ENCODE measurements at regions not wholly inside any gene's neighbourhood (a gene's known extent, or its start where the extent isn't known, plus 50 kb on each side); places are given as distances from the start of the nearest gene placed in this dataset.

GRCh38 chr6:163843218-163843617, 428.7 kb downstream of the QKI start:
- H3K27me3 ChIP-seq (ENCODE audit: control insufficient read depth in 1 of 2, insufficient read depth in 2 of 2, low read length in 2 of 2) = no peaks in the 10 kb centered on the region
- H3K36me3 ChIP-seq (ENCODE audit: control insufficient read depth in 2 of 2, insufficient read depth in 2 of 2, low read length in 2 of 2) = no peaks in the 10 kb centered on the region
- no peak overlapping the region for H3K27ac ChIP-seq (ENCODE audit: low read length)
- H3K9ac ChIP-seq (ENCODE audit: low read length in 2 of 2) = no peak overlapping the region
- H3K4me1 ChIP-seq (ENCODE audit: control insufficient read depth, insufficient read depth, low read length) = no peaks in the 10 kb centered on the region
- peaks cover 0 to 10% of the 10 kb centered on the region in 2 donors for H3K9me3 ChIP-seq (ENCODE audit: control insufficient read depth in 2 of 2, low read length in 2 of 2)
- H3K4me3 ChIP-seq (ENCODE audit: low read length in 2 of 2) = no peak overlapping the region

- H3K4me3 ChIP-seq (ENCODE audit: low read length in 2 of 2) = no peak overlapping the region
- peaks cover 0 to 10% of the 10 kb centered on the region in 2 donors for H3K9me3 ChIP-seq (ENCODE audit: control insufficient read depth in 2 of 2, low read length in 2 of 2)
- peaks cover 5% of the 10 kb centered on the region for H3K4me1 ChIP-seq (ENCODE audit: control insufficient read depth, insufficient read depth, low read length)
- H3K27ac ChIP-seq (ENCODE audit: low read length) = no peak overlapping the region
- H3K36me3 ChIP-seq (ENCODE audit: control insufficient read depth in 2 of 2, insufficient read depth in 2 of 2, low read length in 2 of 2) = no peaks in the 10 kb centered on the region
- H3K9ac ChIP-seq (ENCODE audit: low read length in 2 of 2) = no peak overlapping the region
- no peaks in the 10 kb centered on the region for H3K27me3 ChIP-seq (ENCODE audit: control insufficient read depth in 1 of 2, insufficient read depth in 2 of 2, low read length in 2 of 2)
Observed at GRCh38 chr6:163842467-163842866, 427.9 kb downstream of the QKI start.

DNA sequence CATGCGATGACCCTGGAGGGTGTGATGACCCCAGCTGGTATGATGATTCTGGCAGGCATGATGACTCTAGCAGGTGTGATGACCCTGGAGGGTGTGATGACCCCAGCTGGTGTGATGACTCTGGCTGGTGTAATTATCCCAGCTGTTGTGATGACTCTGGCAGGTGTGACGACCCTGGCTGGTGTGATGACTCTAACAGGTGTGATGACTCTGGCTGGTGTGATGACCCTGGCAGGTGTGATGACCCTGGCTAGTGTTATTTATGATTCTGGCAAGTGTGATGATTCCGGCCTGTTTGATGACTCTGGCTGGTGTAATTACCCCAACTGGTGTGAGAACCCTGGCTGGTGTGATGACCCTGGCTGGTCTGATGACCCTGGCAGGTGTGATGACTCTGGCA, 427.2 kb downstream of the QKI start:
- H3K4me1 ChIP-seq (ENCODE audit: control insufficient read depth, insufficient read depth, low read length) = peaks cover 6% of the 10 kb centered on the region
- H3K4me3 ChIP-seq (ENCODE audit: low read length in 2 of 2) = no peak overlapping the region
- no peaks in the 10 kb centered on the region for H3K27me3 ChIP-seq (ENCODE audit: control insufficient read depth in 1 of 2, insufficient read depth in 2 of 2, low read length in 2 of 2)
- H3K9me3 ChIP-seq (ENCODE audit: control insufficient read depth in 2 of 2, low read length in 2 of 2) = peaks cover 0 to 10% of the 10 kb centered on the region in 2 donors
- H3K27ac ChIP-seq (ENCODE audit: low read length) = no peak overlapping the region
- no peaks in the 10 kb centered on the region for H3K36me3 ChIP-seq (ENCODE audit: control insufficient read depth in 2 of 2, insufficient read depth in 2 of 2, low read length in 2 of 2)
- H3K9ac ChIP-seq (ENCODE audit: low read length in 2 of 2) = no peak overlapping the region

- H3K9ac ChIP-seq (ENCODE audit: low read length in 2 of 2) = no peak overlapping the region
- H3K4me3 ChIP-seq (ENCODE audit: low read length in 2 of 2) = no peak overlapping the region
- peaks cover 6% of the 10 kb centered on the region for H3K4me1 ChIP-seq (ENCODE audit: control insufficient read depth, insufficient read depth, low read length)
- H3K36me3 ChIP-seq (ENCODE audit: control insufficient read depth in 2 of 2, insufficient read depth in 2 of 2, low read length in 2 of 2) = no peaks in the 10 kb centered on the region
- no peak overlapping the region for H3K27ac ChIP-seq (ENCODE audit: low read length)
- H3K27me3 ChIP-seq (ENCODE audit: control insufficient read depth in 1 of 2, insufficient read depth in 2 of 2, low read length in 2 of 2) = no peaks in the 10 kb centered on the region
- peaks cover 0 to 10% of the 10 kb centered on the region in 2 donors for H3K9me3 ChIP-seq (ENCODE audit: control insufficient read depth in 2 of 2, low read length in 2 of 2)
Observed at GRCh38 chr6:163841326-163841725, 426.8 kb downstream of the QKI start.

DNA sequence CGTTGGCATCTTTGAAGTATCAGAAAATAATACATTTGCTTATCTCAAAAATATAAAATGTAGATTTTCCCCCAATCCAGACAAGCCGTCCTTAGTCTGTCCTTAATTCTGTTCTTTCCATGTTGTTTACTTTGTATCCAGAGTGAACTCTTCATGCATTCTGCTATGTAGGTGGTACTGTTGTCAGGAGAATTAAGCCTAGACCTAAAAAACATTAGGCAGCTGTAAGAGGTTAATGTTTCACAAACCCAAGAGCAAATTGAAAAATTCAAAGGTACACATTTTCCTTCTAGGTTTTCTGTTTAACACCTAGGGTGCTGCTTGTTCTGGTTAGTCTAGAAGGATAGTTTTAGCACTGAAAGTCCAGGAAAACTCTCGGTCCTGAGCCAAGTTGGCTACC, 426.4 kb downstream of the QKI start:
- no peaks in the 10 kb centered on the region for H3K27me3 ChIP-seq (ENCODE audit: control insufficient read depth in 1 of 2, insufficient read depth in 2 of 2, low read length in 2 of 2)
- H3K9ac ChIP-seq (ENCODE audit: low read length in 2 of 2) = no peak overlapping the region
- no peak overlapping the region for H3K27ac ChIP-seq (ENCODE audit: low read length)

DNA sequence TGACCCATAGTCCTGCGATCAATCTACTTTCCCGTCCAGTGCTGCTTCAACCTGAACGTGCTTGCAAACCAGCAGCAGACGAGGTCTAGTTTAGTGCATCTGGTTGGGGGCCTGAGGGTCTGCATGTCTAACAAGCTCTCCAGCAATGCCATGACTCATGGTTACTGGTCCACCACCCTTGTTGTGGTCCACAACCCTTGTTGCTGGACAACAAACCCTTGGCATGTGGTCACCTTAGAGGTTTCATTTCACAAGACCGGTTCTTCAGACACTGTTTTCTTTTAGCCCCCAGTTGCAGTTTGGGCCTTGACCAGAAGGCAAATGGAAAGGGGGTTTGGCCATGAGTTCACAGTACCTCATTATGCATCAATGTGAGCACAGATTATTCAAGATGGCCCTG, 424.8 kb downstream of the QKI start:
- Histone ChIP-seq H3K27me3 (ENCODE audit: control insufficient read depth in 1 of 2, insufficient read depth in 2 of 2, low read length in 2 of 2) (no peaks in the 10 kb centered on the region), H3K4me1 (ENCODE audit: control insufficient read depth, insufficient read depth, low read length) (peaks cover 6% of the 10 kb centered on the region), H3K9me3 (ENCODE audit: control insufficient read depth in 2 of 2, low read length in 2 of 2) (peaks cover 0 to 10% of the 10 kb centered on the region in 2 donors), H3K36me3 (ENCODE audit: control insufficient read depth in 2 of 2, insufficient read depth in 2 of 2, low read length in 2 of 2) (no peaks in the 10 kb centered on the region), H3K4me3 (ENCODE audit: low read length in 2 of 2) (no peak overlapping the region), H3K9ac (ENCODE audit: low read length in 2 of 2) (no peak overlapping the region), H3K27ac (ENCODE audit: low read length) (no peak overlapping the region)

More for the DNA sequence above, 426.4 kb downstream of the QKI start:
- Histone ChIP-seq H3K4me1 (ENCODE audit: control insufficient read depth, insufficient read depth, low read length) (peaks cover 6% of the 10 kb centered on the region), H3K9me3 (ENCODE audit: control insufficient read depth in 2 of 2, low read length in 2 of 2) (peaks cover 0 to 10% of the 10 kb centered on the region in 2 donors), H3K4me3 (ENCODE audit: low read length in 2 of 2) (no peak overlapping the region), H3K36me3 (ENCODE audit: control insufficient read depth in 2 of 2, insufficient read depth in 2 of 2, low read length in 2 of 2) (no peaks in the 10 kb centered on the region)

DNA sequence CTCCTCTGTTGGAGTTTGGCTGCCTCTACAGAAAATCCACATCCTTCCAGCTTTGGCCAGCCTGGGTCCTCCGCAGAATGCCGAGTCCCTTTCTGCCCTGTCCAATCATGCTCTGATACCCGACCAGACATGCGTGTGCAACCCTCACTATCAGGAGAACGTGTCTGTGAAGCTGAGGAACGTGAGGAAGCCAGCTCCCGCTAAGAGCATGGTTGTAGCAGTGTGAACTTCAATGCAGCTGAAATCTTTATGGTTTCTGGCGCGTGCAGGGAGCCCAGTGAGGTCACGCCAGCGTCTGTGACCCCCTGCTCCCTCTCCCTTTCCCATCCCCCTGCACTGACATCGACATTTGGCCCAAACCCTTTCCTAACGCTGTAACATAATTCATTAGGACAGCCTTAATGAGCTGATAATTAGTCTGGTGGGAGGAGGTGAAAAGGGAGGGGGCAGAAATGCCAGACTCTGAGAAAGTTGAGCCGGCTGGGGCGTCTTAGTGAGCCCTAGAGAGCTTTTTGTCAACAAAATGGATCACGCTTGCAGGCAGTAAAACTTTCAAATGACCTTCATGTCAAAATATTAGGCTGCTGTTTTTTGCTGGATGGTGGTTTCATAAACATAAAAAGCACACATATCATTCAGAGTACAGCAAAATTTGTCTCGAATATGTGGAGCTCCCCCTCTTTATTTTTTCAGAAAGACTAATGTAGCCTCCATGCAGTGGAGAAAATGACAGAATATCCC, 423.3 kb downstream of the QKI start:
- no peaks in the 10 kb centered on the region for H3K27me3 ChIP-seq (ENCODE audit: control insufficient read depth in 1 of 2, insufficient read depth in 2 of 2, low read length in 2 of 2)
- H3K27ac ChIP-seq (ENCODE audit: low read length) = no peak overlapping the region
- H3K9ac ChIP-seq (ENCODE audit: low read length in 2 of 2) = peak overlapping the region in 1 of 2 donors; percentile 21
- peaks cover 0 to 10% of the 10 kb centered on the region in 2 donors for H3K9me3 ChIP-seq (ENCODE audit: control insufficient read depth in 2 of 2, low read length in 2 of 2)
- H3K36me3 ChIP-seq (ENCODE audit: control insufficient read depth in 2 of 2, insufficient read depth in 2 of 2, low read length in 2 of 2) = no peaks in the 10 kb centered on the region
- H3K4me1 ChIP-seq (ENCODE audit: control insufficient read depth, insufficient read depth, low read length) = peaks cover 6% of the 10 kb centered on the region
- H3K4me3 ChIP-seq (ENCODE audit: low read length in 2 of 2) = peak overlapping the region; percentile 41 to 60

- peaks cover 0 to 9% of the 10 kb centered on the region in 2 donors for H3K9me3 ChIP-seq (ENCODE audit: control insufficient read depth in 2 of 2, low read length in 2 of 2)
- no peaks in the 10 kb centered on the region for H3K36me3 ChIP-seq (ENCODE audit: control insufficient read depth in 2 of 2, insufficient read depth in 2 of 2, low read length in 2 of 2)
- peaks cover 6% of the 10 kb centered on the region for H3K4me1 ChIP-seq (ENCODE audit: control insufficient read depth, insufficient read depth, low read length)
- no peak overlapping the region for H3K9ac ChIP-seq (ENCODE audit: low read length in 2 of 2)
- H3K4me3 ChIP-seq (ENCODE audit: low read length in 2 of 2) = peak overlapping the region; percentile 41 to 60
- H3K27ac ChIP-seq (ENCODE audit: low read length) = no peak overlapping the region
- no peaks in the 10 kb centered on the region for H3K27me3 ChIP-seq (ENCODE audit: control insufficient read depth in 1 of 2, insufficient read depth in 2 of 2, low read length in 2 of 2)
Observed at GRCh38 chr6:163836876-163837690, 422.6 kb downstream of the QKI start.

DNA sequence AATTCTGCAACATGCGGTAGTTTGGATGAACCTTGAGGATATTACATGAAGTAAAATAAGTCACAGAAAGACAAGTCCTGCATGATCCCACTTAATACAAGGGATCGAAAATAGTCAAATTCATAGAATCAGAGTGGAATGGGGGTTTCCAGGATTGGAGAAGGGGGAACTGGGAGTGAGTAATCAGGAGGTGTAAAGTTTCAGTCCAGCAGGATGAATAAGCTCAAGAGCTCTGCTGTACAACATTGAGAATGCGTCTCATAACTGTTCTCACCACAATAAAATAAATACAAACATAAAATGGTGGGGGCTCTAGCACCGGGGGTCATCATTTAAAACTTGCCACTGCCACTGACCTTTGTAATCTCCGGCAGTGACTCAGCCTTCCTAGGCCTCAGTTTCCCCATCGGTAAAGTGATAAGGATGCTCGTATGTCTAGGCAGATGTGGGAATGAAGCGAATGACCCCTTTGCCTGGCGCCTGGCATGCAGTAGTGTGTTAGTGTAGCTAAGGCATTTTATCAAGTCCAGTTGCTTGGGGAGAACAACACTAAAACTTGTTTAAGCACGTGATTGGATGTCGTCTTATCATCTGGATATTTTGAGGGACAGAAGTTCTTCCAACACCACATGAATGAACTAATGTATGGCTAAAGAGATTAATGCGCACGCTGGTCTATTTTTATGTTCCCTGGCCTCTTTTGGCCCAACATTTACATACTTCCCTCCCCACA, 421.1 kb downstream of the QKI start:
- Histone ChIP-seq H3K4me3 (ENCODE audit: low read length in 2 of 2) (no peak overlapping the region), H3K9ac (ENCODE audit: low read length in 2 of 2) (no peak overlapping the region), H3K9me3 (ENCODE audit: control insufficient read depth in 2 of 2, low read length in 2 of 2) (peaks cover 3 to 8% of the 10 kb centered on the region in 2 donors), H3K4me1 (ENCODE audit: control insufficient read depth, insufficient read depth, low read length) (peaks cover 6% of the 10 kb centered on the region), H3K27ac (ENCODE audit: low read length) (no peak overlapping the region), H3K27me3 (ENCODE audit: control insufficient read depth in 1 of 2, insufficient read depth in 2 of 2, low read length in 2 of 2) (no peaks in the 10 kb centered on the region), H3K36me3 (ENCODE audit: control insufficient read depth in 2 of 2, insufficient read depth in 2 of 2, low read length in 2 of 2) (no peaks in the 10 kb centered on the region)

- Histone ChIP-seq H3K36me3 (ENCODE audit: control insufficient read depth in 2 of 2, insufficient read depth in 2 of 2, low read length in 2 of 2) (no peaks in the 10 kb centered on the region), H3K27ac (ENCODE audit: low read length) (no peak overlapping the region), H3K4me1 (ENCODE audit: control insufficient read depth, insufficient read depth, low read length) (peaks cover 6% of the 10 kb centered on the region), H3K9me3 (ENCODE audit: control insufficient read depth in 2 of 2, low read length in 2 of 2) (peaks cover 3 to 8% of the 10 kb centered on the region in 2 donors), H3K27me3 (ENCODE audit: control insufficient read depth in 1 of 2, insufficient read depth in 2 of 2, low read length in 2 of 2) (no peaks in the 10 kb centered on the region), H3K9ac (ENCODE audit: low read length in 2 of 2) (no peak overlapping the region), H3K4me3 (ENCODE audit: low read length in 2 of 2) (no peak overlapping the region)
Observed at GRCh38 chr6:163834226-163834970, 419.9 kb downstream of the QKI start.

All from stomach smooth muscle (tissue), 2 donors.